ENCODE measurements at regions not wholly inside any gene's neighbourhood (a gene's known extent, or its start where the extent isn't known, plus 50 kb on each side); places are given as distances from the start of the nearest gene placed in this dataset.
"Not testable (repeated sequence)": the region's sequence is repeated elsewhere in the genome, so short reads cannot be mapped to it uniquely, and the experiment has no call there.

DNA sequence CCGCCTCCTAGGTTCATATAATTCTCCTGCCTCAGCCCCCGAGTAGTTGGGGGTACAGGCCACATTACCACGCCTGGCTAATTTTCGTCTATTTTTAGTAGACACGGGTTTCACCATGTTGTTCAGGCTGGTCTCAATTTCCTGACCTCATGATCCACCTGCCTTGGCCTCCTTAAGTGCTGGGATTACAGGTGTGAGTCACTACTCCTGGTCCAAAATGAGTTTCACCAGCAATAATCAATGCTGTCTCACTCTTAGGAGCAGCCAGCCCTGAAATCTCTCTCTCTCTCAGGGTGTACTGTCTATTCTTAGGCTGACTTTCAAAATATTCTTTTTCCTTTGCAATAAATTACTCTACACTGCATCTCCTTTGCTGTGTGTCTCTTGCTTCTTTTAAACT lies 177.5 kb upstream of the HSFY2 start:
- no peak for DNase-seq (ENCODE audit: low read depth)

DNA sequence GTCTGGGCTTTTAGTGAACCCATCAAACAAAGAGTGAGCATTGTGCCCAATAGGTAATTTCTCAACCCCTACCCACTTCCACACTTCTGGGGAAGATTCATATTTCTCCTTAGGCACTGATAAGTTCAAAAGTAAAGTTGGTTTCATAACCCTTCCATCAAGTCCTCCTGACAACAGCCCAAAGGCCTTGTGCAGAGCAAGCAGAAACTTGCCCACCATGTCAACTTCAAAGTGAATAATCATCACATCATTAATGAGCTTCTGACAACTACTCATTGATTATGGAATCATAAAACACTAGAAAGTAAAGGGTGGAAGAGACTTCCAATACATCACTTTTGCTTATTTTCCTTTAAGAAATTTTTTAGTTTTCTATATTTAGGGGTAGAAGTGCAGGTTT lies 163.3 kb upstream of the HSFY2 start:
- no peak for DNase-seq (ENCODE audit: low read depth)

DNA sequence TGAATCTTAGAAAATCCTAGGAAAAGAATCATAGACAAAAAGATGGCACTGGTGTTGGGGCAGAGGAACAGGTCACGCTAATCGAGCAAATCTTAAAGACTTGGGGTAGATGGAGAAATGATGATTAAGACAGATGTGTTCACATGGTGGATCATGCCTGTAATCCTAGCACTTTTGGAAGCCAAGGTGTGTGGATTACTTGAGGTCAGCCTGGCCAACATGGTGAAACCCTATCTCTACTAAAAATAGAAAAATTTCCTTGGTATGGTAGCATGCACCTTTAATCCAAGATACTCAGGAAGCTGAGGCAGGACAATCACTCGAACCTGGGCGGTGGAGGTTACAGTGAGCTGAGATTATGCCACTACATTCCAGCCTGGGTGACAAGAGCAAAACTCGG lies 145.7 kb upstream of the HSFY2 start:
- no peak for DNase-seq (ENCODE audit: low read depth)

DNA sequence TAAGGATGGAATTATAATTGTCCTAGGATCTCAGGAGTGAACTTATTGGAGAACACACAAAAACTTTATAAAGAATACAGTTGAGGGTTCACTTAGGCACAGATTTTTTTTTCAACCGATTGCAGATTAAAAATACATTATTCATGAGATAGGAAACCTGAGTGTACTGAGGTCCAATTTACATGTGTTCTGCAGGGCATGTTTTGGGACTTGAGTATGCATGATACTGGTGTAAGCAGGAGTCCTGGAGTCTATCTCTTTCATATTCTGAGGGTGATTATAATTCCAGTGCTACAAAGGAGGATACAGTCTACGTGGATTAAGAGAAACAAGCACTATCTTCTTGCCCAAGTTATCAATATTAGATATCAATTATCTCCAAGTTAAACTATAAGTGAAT lies 139.3 kb upstream of the HSFY2 start:
- DNase-seq (ENCODE audit: low read depth), result no peak

DNA sequence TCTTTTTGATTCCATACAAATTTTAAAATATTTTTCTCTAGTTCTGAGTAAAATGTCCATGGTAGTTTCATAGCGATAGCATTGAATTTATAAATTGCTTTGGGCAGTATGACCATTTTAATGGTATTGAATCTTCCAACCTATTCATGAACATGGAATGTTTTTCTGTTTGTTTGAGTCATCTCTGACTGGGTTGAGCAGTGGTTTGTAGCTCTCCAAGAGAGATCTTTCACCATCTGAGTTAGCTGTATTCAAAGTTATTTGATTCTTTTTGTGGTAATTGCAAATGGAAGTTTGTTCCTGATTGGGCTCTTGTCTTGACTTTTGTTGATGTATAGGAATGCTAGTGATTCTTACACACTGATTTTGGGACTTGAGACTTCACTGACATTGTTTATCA lies 136.3 kb upstream of the HSFY2 start:
- DNase-seq (ENCODE audit: low read depth), result peak; percentile 14

DNA sequence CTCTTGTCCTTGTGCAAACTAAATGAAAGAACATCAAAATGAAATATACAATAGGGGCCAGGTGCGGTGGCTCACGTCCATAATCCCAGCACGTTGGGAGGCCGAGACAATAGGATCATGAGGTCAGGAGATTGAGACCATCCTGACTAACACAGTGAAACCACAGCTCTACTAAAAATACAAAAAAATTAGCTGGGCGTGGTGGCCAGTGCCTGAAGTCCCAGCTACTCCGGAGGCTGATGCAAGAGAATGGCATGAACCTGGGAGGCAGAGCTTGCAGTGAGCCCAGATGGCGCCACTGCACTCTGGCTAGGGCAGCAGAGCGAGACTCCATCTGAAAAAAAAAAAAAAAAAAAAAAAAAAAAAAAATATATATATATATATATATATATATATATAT lies 132.7 kb upstream of the HSFY2 start:
- DNase-seq (ENCODE audit: low read depth), result peak; percentile 1

DNA sequence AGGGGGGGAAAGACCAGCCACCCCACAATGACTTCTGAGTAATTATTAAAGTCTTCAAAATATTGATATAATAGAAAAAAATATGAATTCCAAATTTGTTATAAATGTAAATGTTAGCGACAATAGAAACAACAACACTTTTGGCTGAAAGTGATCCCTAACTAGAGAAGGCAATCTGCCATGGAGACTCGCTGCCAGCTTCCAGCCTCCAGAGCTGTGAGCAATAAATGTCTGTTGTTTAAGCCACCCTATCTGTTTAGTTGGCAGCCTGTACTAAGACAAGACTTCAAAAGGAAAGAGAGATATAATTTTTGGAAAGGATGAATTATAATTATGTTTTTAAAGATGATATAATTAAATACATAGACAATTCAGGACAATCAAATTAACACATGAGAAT lies 130.8 kb upstream of the HSFY2 start:
- peak; percentile 0 for DNase-seq (ENCODE audit: low read depth)

GRCh38 chrY:18891994-18892393 lies 118.5 kb upstream of the HSFY2 start:
- no peak for DNase-seq (ENCODE audit: low read depth)

- DNase-seq (ENCODE audit: low read depth), result no peak
These were observed 116.0 kb upstream of the HSFY2 start for GRCh38 chrY:18889548-18889947.

DNA sequence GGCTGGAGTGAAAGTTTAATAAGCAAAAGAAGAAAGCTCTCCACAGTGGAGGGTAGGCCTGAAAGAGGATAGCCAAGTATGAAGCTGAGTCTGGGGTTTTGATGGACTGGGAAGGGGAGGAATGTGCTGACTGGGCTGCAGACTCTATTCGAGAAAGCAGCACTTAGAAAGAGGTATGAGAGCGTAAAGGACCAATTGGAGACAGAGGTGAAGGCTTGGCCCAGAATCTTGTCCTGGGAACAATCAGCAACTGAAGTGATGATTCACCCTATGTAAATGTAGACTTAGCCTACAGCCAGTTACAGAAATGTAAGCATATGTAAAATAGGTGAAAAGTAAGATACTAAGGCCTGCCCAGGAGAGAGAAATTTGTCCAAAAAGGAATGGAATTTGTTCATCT lies 111.2 kb upstream of the HSFY2 start:
- DNase-seq (ENCODE audit: low read depth), result peak; percentile 15

- DNase-seq (ENCODE audit: low read depth), result not testable (repeated sequence)
These were observed 95.6 kb upstream of the HSFY2 start for GRCh38 chrY:18869145-18869544.

GRCh38 chrY:18866887-18867551 lies 93.5 kb upstream of the HSFY2 start:
- not testable (repeated sequence) for DNase-seq (ENCODE audit: low read depth)

DNA sequence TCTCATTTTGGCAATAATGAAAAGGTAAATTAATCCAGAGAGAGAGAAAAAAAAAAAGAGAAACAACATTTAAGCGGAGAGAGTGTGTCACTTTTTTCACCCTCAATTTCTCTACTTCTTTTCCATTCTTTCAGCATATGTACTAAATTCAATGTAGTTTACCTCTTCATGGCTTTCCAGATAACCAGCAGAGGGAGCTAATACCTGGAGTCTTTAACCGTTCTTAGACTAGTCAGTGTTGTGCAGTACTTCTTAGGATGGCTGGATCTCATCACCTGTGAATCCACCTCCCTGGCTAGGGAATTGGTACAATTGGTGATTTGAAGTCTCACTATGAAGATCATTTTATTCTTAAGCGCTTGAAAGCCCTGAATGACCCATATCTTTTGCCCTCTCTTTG lies 87.3 kb upstream of the HSFY2 start:
- not testable (repeated sequence) for DNase-seq (ENCODE audit: low read depth)

- not testable (repeated sequence) for DNase-seq (ENCODE audit: low read depth)
These were observed 85.1 kb upstream of the HSFY2 start for GRCh38 chrY:18858484-18859191.

- not testable (repeated sequence) for DNase-seq (ENCODE audit: low read depth)
These were observed 81.6 kb upstream of the HSFY2 start for GRCh38 chrY:18855184-18855583.

GRCh38 chrY:18853323-18853722 lies 79.8 kb upstream of the HSFY2 start:
- DNase-seq (ENCODE audit: low read depth), result not testable (repeated sequence)

GRCh38 chrY:18836643-18837042 lies 63.1 kb upstream of the HSFY2 start:
- not testable (repeated sequence) for DNase-seq (ENCODE audit: low read depth)
